ENCODE measurements at regions not wholly inside any gene's neighbourhood (a gene's known extent, or its start where the extent isn't known, plus 50 kb on each side); places are given as distances from the start of the nearest gene placed in this dataset.
"Not testable (repeated sequence)": the region's sequence is repeated elsewhere in the genome, so short reads cannot be mapped to it uniquely, and the experiment has no call there.

DNA sequence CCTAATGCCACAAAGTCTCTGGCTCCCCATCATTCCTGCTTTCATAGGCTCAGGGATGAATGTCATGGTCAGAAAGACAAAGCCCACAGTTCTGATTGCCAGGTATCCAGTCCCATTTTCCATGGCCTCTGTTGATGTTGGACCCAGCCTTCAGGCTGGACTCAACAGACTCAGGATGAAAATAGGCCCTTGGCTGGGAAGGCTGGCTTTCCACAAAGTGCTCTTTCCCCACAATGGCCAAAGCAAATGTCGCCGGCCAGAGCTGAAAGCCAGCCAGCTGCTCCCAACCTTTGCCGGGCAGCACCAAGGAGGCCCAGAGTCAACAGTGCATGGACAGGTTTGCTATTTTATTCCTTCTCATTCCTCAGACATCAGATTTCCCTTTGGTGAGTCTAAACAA is 430.1 kb upstream of the FGF16 start:
- ATAC-seq (no peak), DNase-seq (no peak)
- H3K4me1 ChIP-seq, result no peaks in the 10 kb centered on the region
- no peak overlapping the region for H3K4me3 ChIP-seq
- H3K27ac ChIP-seq, result no peak overlapping the region
- H3K27me3 ChIP-seq, result no peaks in the 10 kb centered on the region
- intact Hi-C loops (cut with DNase I), result no loop called here
- TF ChIP-seq, protein P1, sequence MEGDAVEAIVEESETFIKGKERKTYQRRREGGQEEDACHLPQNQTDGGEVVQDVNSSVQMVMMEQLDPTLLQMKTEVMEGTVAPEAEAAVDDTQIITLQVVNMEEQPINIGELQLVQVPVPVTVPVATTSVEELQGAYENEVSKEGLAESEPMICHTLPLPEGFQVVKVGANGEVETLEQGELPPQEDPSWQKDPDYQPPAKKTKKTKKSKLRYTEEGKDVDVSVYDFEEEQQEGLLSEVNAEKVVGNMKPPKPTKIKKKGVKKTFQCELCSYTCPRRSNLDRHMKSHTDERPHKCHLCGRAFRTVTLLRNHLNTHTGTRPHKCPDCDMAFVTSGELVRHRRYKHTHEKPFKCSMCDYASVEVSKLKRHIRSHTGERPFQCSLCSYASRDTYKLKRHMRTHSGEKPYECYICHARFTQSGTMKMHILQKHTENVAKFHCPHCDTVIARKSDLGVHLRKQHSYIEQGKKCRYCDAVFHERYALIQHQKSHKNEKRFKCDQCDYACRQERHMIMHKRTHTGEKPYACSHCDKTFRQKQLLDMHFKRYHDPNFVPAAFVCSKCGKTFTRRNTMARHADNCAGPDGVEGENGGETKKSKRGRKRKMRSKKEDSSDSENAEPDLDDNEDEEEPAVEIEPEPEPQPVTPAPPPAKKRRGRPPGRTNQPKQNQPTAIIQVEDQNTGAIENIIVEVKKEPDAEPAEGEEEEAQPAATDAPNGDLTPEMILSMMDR (IDR thresholded peaks at IDR 0.05), result no peak
- H3K36me3 ChIP-seq, result no peaks in the 10 kb centered on the region
- H3K9me3 ChIP-seq, result no peaks in the 10 kb centered on the region

DNA sequence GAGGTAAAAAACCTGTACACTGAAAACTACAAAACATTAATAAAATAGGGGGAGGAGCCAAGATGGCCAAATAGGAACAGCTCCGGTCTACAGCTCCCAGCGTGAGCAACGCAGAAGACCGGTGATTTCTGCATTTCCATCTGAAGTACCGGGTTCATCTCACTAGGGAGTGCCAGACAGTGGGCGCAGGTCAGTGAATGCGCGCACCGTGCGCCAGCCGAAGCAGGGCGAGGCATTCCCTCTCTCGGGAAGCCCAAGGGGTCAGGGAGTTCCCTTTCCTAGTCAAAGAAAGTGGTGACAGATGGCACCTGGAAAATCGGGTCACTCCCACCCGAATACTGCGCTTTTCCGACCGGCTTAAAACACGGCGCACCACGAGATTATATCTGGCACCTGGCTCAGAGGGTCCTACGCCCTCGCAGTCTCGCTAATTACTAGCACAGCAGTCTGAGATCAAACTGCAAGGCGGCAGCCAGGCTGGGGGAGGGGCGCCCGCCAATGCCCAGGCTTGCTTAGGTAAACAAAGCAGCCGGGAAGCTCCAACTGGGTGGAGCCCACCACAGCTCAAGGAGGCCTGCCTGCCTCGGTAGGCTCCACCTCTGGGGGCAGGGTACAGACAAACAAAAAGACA is 400.9 kb upstream of the FGF16 start:
- ATAC-seq; H3K9me3 ChIP-seq; H3K27me3 ChIP-seq; H3K36me3 ChIP-seq; H3K27ac ChIP-seq; H3K4me1 ChIP-seq; intact Hi-C loops (cut with DNase I); DNase-seq: not testable (repeated sequence)
- peak overlapping the region; percentile 21 for H3K4me3 ChIP-seq

DNA sequence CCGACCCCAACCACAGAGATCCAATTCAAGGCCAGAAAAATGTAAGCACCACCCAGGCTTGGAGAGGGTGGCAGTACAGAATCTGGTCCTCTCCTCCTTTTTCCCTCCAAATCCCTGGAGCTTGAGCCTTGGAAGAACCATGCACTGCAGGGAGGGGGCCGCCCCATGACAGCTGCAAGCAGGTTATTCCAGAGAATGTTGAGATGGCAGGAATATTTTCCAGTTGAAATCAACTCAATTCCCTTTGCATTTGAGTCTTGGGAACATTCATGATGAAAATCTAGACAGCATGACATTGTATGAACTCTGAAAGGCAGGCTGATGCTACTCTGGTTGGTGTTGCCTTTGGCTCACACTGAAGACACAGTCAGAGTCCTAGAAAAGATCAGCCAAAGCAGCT is 386.6 kb upstream of the FGF16 start:
- Histone ChIP-seq H3K4me1 (no peaks in the 10 kb centered on the region), H3K36me3 (no peaks in the 10 kb centered on the region), H3K9me3 (no peaks in the 10 kb centered on the region), H3K27ac (no peak overlapping the region), H3K4me3 (no peak overlapping the region), H3K27me3 (no peaks in the 10 kb centered on the region)
- ATAC-seq (no peak), DNase-seq (no peak)
- TF ChIP-seq, protein P1 (IDR thresholded peaks at IDR 0.05), result no peak
- intact Hi-C loops (cut with DNase I), result no loop called here

DNA sequence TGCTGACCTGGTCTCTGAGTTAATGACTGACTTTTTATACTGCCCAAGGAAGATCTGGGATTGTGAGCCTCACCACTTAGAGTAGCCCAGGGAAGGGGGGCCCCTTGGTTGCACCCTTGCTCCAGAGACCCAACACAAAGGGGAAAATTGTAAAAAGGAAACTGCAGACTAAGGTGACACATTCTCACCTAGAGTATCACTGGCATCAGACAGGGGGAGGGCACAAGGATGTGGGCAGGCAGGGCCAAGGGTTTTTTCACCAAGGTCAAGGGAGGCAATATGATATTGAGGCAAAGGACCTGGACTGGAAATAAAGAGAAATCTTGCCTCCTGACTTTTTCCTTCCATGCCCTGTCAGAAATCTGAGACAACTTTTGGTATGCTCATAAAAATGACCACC is 386.2 kb upstream of the FGF16 start:
- Histone ChIP-seq H3K9me3 (no peaks in the 10 kb centered on the region), H3K27ac (no peak overlapping the region), H3K36me3 (no peaks in the 10 kb centered on the region), H3K27me3 (no peaks in the 10 kb centered on the region), H3K4me3 (no peak overlapping the region), H3K4me1 (no peaks in the 10 kb centered on the region)
- ATAC-seq (no peak), DNase-seq (no peak)
- intact Hi-C loops (cut with DNase I), result no loop called here
- TF ChIP-seq, protein P1 (IDR thresholded peaks at IDR 0.05), result no peak

DNA sequence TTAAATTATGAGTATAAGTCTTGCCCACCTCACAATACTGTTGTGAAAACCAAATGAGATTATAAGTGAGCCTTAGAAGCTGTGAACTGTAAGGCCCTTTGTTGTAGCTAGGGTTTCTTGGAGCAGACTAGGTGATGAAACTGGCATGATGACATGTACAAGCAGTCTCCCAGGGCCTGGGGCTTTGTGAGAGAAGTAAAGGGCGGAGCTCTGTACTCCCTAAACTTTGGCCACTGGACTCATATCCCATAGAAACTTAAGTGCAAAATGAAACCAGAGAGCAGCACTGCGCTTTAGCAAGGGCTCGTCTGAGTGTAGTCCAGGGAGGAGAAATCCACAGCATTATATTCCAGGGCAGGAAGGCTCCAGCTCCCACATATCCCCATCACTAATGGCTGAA is 385.6 kb upstream of the FGF16 start:
- TF ChIP-seq, protein P1 (IDR thresholded peaks at IDR 0.05), result no peak
- no peak for DNase-seq
- intact Hi-C loops (cut with DNase I), result no loop called here
- no peaks in the 10 kb centered on the region for H3K9me3 ChIP-seq
- H3K4me1 ChIP-seq, result no peaks in the 10 kb centered on the region
- no peak for ATAC-seq
- H3K4me3 ChIP-seq, result no peak overlapping the region
- no peak overlapping the region for H3K27ac ChIP-seq
- no peaks in the 10 kb centered on the region for H3K36me3 ChIP-seq
- no peaks in the 10 kb centered on the region for H3K27me3 ChIP-seq

DNA sequence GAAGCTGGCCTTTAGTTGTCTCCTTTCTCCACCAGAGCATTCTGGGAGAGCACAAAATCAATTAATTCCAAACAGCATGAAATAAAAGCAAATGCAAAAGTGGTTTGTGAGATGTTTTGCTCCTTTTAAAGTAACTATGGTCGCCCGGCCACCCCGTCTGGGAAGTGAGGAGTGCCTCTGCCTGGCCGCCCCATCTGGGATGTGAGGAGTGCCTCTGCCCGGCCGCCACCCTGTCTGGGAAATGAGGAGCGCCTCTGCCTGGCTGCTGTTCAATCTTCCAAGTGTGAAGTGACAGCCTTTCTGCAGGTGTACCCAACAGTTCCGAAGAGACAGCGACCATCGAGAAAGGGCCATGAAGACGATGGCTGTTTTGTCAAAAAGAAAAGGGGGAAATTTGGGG is 381.3 kb upstream of the FGF16 start:
- no peak for DNase-seq
- TF ChIP-seq, protein P1 (IDR thresholded peaks at IDR 0.05), result no peak
- intact Hi-C loops (cut with DNase I), result no loop called here

More for the DNA sequence above, 381.3 kb upstream of the FGF16 start:
- Histone ChIP-seq H3K4me3 (no peak overlapping the region), H3K27me3 (no peaks in the 10 kb centered on the region), H3K9me3 (no peaks in the 10 kb centered on the region), H3K36me3 (no peaks in the 10 kb centered on the region), H3K4me1 (no peaks in the 10 kb centered on the region), H3K27ac (no peak overlapping the region)
- no peak for ATAC-seq
